NCI-H226 (cell line): ENCODE measurements at regions not wholly inside any gene's neighbourhood (a gene's known extent, or its start where the extent isn't known, plus 50 kb on each side); places are given as distances from the start of the nearest gene placed in this dataset.
"Not testable (repeated sequence)": the region's sequence is repeated elsewhere in the genome, so short reads cannot be mapped to it uniquely, and the experiment has no call there.

Experiments
- DNase-seq: peaks from one replicate; pipeline ENCODE4 v3.0.0-alpha.2; 2015

GRCh38 chr6:96743496-96743895 is 93.8 kb downstream of the GPR63 start:
- peak; percentile 58 for DNase-seq

GRCh38 chr6:96742702-96743101 is 94.6 kb downstream of the GPR63 start:
- DNase-seq: no peak

- no peak for DNase-seq
These were observed 101.9 kb downstream of the GPR63 start for GRCh38 chr6:96735332-96735731.

GRCh38 chr6:96727144-96727543 is 110.1 kb downstream of the GPR63 start:
- DNase-seq: no peak

- no peak for DNase-seq
These were observed 112.0 kb downstream of the GPR63 start for GRCh38 chr6:96725296-96725695.

GRCh38 chr6:96724641-96725040 is 112.6 kb downstream of the GPR63 start:
- DNase-seq: no peak

GRCh38 chr6:96723362-96723761 is 113.9 kb downstream of the GPR63 start:
- DNase-seq: no peak

GRCh38 chr6:96721227-96721626 is 116.0 kb downstream of the GPR63 start:
- DNase-seq: no peak

- no peak for DNase-seq
These were observed 121.1 kb downstream of the GPR63 start for GRCh38 chr6:96716221-96716620.

- no peak for DNase-seq
These were observed 121.7 kb downstream of the GPR63 start for GRCh38 chr6:96715608-96716007.

GRCh38 chr6:96704713-96705112 is 132.6 kb downstream of the GPR63 start:
- no peak for DNase-seq

GRCh38 chr6:96702626-96703025 is 134.7 kb downstream of the GPR63 start:
- no peak for DNase-seq

- DNase-seq: no peak
These were observed 136.4 kb downstream of the GPR63 start for GRCh38 chr6:96700915-96701314.

GRCh38 chr6:96694429-96694828 is 131.5 kb downstream of the FHL5 start:
- not testable (repeated sequence) for DNase-seq

- DNase-seq: no peak
These were observed 124.2 kb downstream of the FHL5 start for GRCh38 chr6:96687121-96687520.

GRCh38 chr6:96685702-96686101 is 122.8 kb downstream of the FHL5 start:
- DNase-seq: no peak

- no peak for DNase-seq
These were observed 121.0 kb downstream of the FHL5 start for GRCh38 chr6:96683819-96684528.

- DNase-seq: no peak
These were observed 119.1 kb downstream of the FHL5 start for GRCh38 chr6:96682017-96682416.

GRCh38 chr6:96675597-96675996 is 112.7 kb downstream of the FHL5 start:
- DNase-seq: no peak
